Type B pancreatic cell (in vitro differentiated cells): ENCODE measurements at regions not wholly inside any gene's neighbourhood (a gene's known extent, or its start where the extent isn't known, plus 50 kb on each side); places are given as distances from the start of the nearest gene placed in this dataset.

Source experiments
- DNase-seq: peaks from one replicate; pipeline ENCODE4 v3.0.0; 2021; ENCODE audit warnings: mixed read lengths; ENCODE audit not compliant: unreplicated experiment; ENCODE audit errors: extremely low spot score
- H3K27ac Mint-ChIP-seq: 2 replicates; pipeline ENCODE4 v1.8.0; 2021; ENCODE audit warnings: mild to moderate bottlenecking, mixed read lengths
- H3K27me3 Mint-ChIP-seq: 2 replicates; pipeline ENCODE4 v1.8.0; 2021; ENCODE audit warnings: mixed read lengths
- H3K36me3 Mint-ChIP-seq: 2 replicates; pipeline ENCODE4 v1.8.0; 2021; ENCODE audit warnings: mixed read lengths
- H3K4me1 Mint-ChIP-seq: one replicate; pipeline ENCODE4 v1.8.0; 2021; ENCODE audit warnings: mixed read lengths; ENCODE audit not compliant: unreplicated experiment
- H3K4me3 Mint-ChIP-seq: 2 replicates; pipeline ENCODE4 v1.8.0; 2021; ENCODE audit warnings: mild to moderate bottlenecking, mixed read lengths
- H3K9me3 Mint-ChIP-seq: 2 replicates; pipeline ENCODE4 v1.8.0; 2021; ENCODE audit warnings: mixed read lengths
- TF ChIP-seq, protein P1 (sequence below): fragments of 200-600 bp; sonication (generic); conservative IDR thresholded peaks from 2 replicates; pipeline ENCODE4 v1.5.0; 2021; ENCODE audit warnings: antibody characterized with exemption, mild to moderate bottlenecking

DNA sequence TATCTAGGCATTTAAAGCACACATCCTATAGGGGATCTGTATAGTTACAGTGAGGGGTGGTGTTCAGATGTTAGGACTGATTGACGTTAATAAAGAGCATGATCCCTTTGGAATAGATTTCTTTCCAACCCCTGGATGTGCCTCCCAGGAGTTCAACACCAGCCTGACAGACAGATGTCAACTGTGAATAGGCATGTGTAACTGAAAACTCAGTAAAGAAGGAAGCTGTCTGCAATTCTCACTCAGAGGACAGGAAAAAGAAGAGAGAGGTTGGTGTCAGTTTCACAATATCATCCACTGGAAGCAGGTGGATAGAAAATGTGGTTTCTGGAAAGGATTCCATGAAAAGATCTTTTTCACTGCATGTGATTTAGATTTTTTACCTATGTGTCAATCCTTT, 396.3 kb downstream of the NSUN3 start:
- no peak overlapping the region for H3K27ac Mint-ChIP-seq
- no peaks in the 10 kb centered on the region for H3K9me3 Mint-ChIP-seq
- TF ChIP-seq, protein P1, sequence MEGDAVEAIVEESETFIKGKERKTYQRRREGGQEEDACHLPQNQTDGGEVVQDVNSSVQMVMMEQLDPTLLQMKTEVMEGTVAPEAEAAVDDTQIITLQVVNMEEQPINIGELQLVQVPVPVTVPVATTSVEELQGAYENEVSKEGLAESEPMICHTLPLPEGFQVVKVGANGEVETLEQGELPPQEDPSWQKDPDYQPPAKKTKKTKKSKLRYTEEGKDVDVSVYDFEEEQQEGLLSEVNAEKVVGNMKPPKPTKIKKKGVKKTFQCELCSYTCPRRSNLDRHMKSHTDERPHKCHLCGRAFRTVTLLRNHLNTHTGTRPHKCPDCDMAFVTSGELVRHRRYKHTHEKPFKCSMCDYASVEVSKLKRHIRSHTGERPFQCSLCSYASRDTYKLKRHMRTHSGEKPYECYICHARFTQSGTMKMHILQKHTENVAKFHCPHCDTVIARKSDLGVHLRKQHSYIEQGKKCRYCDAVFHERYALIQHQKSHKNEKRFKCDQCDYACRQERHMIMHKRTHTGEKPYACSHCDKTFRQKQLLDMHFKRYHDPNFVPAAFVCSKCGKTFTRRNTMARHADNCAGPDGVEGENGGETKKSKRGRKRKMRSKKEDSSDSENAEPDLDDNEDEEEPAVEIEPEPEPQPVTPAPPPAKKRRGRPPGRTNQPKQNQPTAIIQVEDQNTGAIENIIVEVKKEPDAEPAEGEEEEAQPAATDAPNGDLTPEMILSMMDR = no peak
- DNase-seq = no peak
- peaks cover under 1% of the 10 kb centered on the region for H3K27me3 Mint-ChIP-seq
- no peaks in the 10 kb centered on the region for H3K36me3 Mint-ChIP-seq
- no peak overlapping the region for H3K4me3 Mint-ChIP-seq
- no peaks in the 10 kb centered on the region for H3K4me1 Mint-ChIP-seq

DNA sequence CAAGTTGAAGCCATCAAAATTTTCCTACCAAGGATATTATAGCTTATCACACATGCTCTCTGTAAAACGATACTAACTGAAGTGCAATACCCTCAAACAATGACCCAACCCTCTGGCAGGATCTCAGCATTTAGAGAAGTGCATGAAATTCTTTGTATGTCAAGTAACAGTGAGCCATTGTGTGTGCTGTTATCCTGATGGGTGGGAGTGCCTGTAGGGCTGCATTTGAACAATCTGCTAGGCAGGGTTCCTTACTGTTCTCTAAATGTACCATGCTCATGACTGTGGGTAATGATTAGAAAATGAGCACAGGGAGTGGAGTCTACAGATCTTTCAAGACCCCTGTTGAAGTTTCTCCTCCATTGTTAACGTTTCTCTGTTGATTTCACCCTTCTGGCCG, 398.1 kb downstream of the NSUN3 start:
- Mint-ChIP-seq H3K9me3 (no peaks in the 10 kb centered on the region), H3K36me3 (no peaks in the 10 kb centered on the region), H3K27ac (no peak overlapping the region), H3K4me3 (no peak overlapping the region), H3K4me1 (no peaks in the 10 kb centered on the region), H3K27me3 (no peaks in the 10 kb centered on the region)
- no peak for DNase-seq
- TF ChIP-seq, protein P1 = no peak

DNA sequence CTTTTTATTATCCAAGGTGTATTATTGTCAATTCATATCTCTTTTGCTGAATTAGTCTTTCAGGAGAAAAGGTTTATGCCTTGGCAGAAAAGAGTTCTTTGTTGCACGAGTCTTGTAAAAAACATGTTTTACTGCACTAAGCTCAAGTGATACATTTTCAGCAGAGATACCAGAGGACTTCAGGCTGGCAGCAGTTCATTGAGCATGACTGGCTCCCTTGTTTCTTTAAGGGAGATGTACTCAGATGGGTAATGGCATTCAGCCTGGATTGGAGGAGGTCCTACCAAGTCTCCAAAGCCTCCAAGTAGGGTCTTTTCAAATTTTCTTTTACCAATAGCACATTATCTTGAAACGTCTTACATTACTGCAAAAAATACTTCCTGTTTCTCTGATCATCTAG, 400.1 kb downstream of the NSUN3 start:
- DNase-seq = no peak
- H3K36me3 Mint-ChIP-seq = no peaks in the 10 kb centered on the region
- no peaks in the 10 kb centered on the region for H3K4me1 Mint-ChIP-seq
- no peaks in the 10 kb centered on the region for H3K9me3 Mint-ChIP-seq
- no peak overlapping the region for H3K4me3 Mint-ChIP-seq
- TF ChIP-seq, protein P1 = no peak
- H3K27ac Mint-ChIP-seq = no peak overlapping the region
- H3K27me3 Mint-ChIP-seq = peaks cover 2% of the 10 kb centered on the region

DNA sequence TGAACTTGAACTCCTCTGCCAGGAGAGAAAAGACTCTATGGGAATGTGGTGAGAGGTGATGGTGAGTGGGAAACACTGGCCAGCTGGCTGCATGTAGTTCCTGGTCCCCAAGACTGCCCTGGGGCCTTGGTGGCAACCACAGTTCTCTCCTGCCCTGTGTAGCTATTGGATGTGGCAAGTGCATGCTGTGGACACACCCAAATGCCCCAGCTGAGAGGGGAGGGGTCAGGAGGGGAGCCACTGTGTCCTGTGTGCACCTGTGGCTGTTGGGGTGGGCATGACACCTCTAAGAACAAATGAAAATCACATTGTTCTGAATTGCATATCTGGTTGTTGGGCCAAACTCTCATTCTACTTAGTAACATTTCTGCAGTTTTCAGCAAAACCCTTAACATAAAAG, 409.6 kb downstream of the NSUN3 start:
- no peaks in the 10 kb centered on the region for H3K9me3 Mint-ChIP-seq
- TF ChIP-seq, protein P1 = no peak
- no peaks in the 10 kb centered on the region for H3K36me3 Mint-ChIP-seq
- H3K27ac Mint-ChIP-seq = no peak overlapping the region
- no peaks in the 10 kb centered on the region for H3K27me3 Mint-ChIP-seq
- no peak overlapping the region for H3K4me3 Mint-ChIP-seq
- H3K4me1 Mint-ChIP-seq = no peaks in the 10 kb centered on the region
- DNase-seq = no peak

DNA sequence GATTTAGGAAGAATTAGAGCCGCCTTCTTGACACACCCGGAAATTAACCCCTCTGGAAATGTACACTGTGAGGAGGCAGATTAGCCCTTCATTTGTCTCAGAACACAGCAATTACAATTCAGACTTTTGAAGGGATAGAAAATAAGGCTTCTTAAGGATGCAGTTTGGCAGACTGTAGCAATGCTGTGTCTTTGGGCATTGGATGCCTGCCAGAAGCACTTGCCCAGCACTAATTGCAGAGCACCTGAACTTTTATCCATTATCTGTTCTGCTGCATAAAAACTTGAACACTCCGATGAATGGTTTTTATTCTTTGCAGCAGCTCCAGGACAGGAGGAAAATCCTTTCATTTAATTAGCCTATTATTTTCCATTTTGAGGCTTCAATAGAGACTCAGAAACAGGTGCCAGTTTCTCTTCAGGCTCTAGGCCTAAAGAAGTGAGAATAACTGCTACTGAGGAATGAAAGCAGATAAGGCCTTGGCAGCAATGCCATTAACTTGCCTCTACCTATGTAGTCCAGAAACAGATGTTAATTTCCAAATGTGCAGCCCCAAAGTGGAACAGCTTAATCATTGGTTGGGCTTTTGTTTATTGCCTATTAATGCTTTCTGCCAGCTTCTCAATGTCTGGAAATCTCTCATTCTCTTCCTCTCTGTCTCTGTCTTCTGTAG, 418.5 kb downstream of the NSUN3 start:
- no peak overlapping the region for H3K27ac Mint-ChIP-seq
- peaks cover 5% of the 10 kb centered on the region for H3K9me3 Mint-ChIP-seq
- TF ChIP-seq, protein P1 = no peak
- H3K4me1 Mint-ChIP-seq = peaks cover 13% of the 10 kb centered on the region
- DNase-seq = no peak
- no peaks in the 10 kb centered on the region for H3K27me3 Mint-ChIP-seq
- no peaks in the 10 kb centered on the region for H3K36me3 Mint-ChIP-seq
- no peak overlapping the region for H3K4me3 Mint-ChIP-seq

DNA sequence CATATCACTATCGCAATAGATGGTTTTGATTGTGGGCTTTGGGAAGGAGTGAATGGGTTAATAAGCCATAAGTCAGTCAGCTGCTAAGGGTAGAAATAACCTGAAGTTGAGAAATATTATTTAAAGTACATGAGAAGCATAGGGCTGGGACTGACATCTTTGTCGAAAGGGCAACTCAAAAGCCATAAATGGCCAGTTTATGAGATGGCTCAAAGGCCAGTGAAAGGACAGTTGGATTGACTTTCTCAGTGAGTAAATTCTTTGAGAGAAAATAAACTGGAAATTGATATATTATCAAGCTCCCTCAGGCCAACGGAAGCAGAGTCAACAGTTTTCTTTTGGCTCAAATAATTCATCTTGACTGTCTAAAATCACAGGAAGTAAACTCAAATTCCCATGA, 419.8 kb downstream of the NSUN3 start:
- TF ChIP-seq, protein P1 = no peak
- no peak for DNase-seq
- peaks cover 5% of the 10 kb centered on the region for H3K9me3 Mint-ChIP-seq
- peaks cover 13% of the 10 kb centered on the region for H3K4me1 Mint-ChIP-seq
- H3K36me3 Mint-ChIP-seq = no peaks in the 10 kb centered on the region
- no peak overlapping the region for H3K27ac Mint-ChIP-seq
- H3K27me3 Mint-ChIP-seq = no peaks in the 10 kb centered on the region
- H3K4me3 Mint-ChIP-seq = no peak overlapping the region
